NCI-H1092 treated with DMSO at 0.1 percent for 48 hours (cell line): ENCODE measurements at regions not wholly inside any gene's neighbourhood (a gene's known extent, or its start where the extent isn't known, plus 50 kb on each side); places are given as distances from the start of the nearest gene placed in this dataset.

Experiments used
- DNase-seq: peaks from one replicate; lab custom pipeline; 2025; lab: John Stamatoyannopoulos, UW

- DNase-seq = no peak
These were observed 542.1 kb downstream of the TCERG1L start for GRCh38 chr10:130769146-130770017.

- no peak for DNase-seq
These were observed 541.4 kb downstream of the TCERG1L start for GRCh38 chr10:130770018-130770630.

GRCh38 chr10:130771491-130771946 is 540.0 kb downstream of the TCERG1L start:
- DNase-seq = no peak

- DNase-seq = no peak
These were observed 539.5 kb downstream of the TCERG1L start for GRCh38 chr10:130772056-130772455.

- DNase-seq = no peak
These were observed 538.8 kb downstream of the TCERG1L start for GRCh38 chr10:130772676-130773075.

- DNase-seq = no peak
These were observed 537.6 kb downstream of the TCERG1L start for GRCh38 chr10:130773941-130774340.

GRCh38 chr10:130774871-130775270 is 536.6 kb downstream of the TCERG1L start:
- no peak for DNase-seq

GRCh38 chr10:130775311-130775710 is 536.2 kb downstream of the TCERG1L start:
- DNase-seq = no peak

- DNase-seq = no peak
These were observed 534.8 kb downstream of the TCERG1L start for GRCh38 chr10:130776724-130777123.

- no peak for DNase-seq
These were observed 533.9 kb downstream of the TCERG1L start for GRCh38 chr10:130777507-130778165.

- DNase-seq = no peak
These were observed 533.4 kb downstream of the TCERG1L start for GRCh38 chr10:130778166-130778545.

- DNase-seq = no peak
These were observed 530.8 kb downstream of the TCERG1L start for GRCh38 chr10:130780763-130781162.

GRCh38 chr10:130781206-130781605 is 530.3 kb downstream of the TCERG1L start:
- DNase-seq = no peak

- DNase-seq = no peak
These were observed 529.9 kb downstream of the TCERG1L start for GRCh38 chr10:130781623-130782022.

GRCh38 chr10:130782467-130782866 is 529.1 kb downstream of the TCERG1L start:
- no peak for DNase-seq

- DNase-seq = no peak
These were observed 527.2 kb downstream of the TCERG1L start for GRCh38 chr10:130784326-130784725.

- no peak for DNase-seq
These were observed 525.1 kb downstream of the TCERG1L start for GRCh38 chr10:130786365-130786966.

GRCh38 chr10:130787243-130787642 is 524.3 kb downstream of the TCERG1L start:
- DNase-seq = no peak

GRCh38 chr10:130787821-130788220 is 523.7 kb downstream of the TCERG1L start:
- no peak for DNase-seq

- no peak for DNase-seq
These were observed 521.2 kb downstream of the TCERG1L start for GRCh38 chr10:130790339-130790738.

- DNase-seq = no peak
These were observed 519.2 kb downstream of the TCERG1L start for GRCh38 chr10:130792096-130792845.

GRCh38 chr10:130795819-130796218 is 515.7 kb downstream of the TCERG1L start:
- DNase-seq = no peak
